Stimulated activated CD4-positive, alpha-beta T cell treated with anti-CD3 and anti-CD28 coated beads, Interleukin-1b, Interleukin-23, amount 100 ng/mL, for 48 hours (primary cell): ENCODE measurements at regions not wholly inside any gene's neighbourhood (a gene's known extent, or its start where the extent isn't known, plus 50 kb on each side); places are given as distances from the start of the nearest gene placed in this dataset.
"Not testable (repeated sequence)": the region's sequence is repeated elsewhere in the genome, so short reads cannot be mapped to it uniquely, and the experiment has no call there.

ENCODE experiments used
- DNase-seq: peaks from one replicate; pipeline ENCODE4 v3.0.0-alpha.2; 2020

DNA sequence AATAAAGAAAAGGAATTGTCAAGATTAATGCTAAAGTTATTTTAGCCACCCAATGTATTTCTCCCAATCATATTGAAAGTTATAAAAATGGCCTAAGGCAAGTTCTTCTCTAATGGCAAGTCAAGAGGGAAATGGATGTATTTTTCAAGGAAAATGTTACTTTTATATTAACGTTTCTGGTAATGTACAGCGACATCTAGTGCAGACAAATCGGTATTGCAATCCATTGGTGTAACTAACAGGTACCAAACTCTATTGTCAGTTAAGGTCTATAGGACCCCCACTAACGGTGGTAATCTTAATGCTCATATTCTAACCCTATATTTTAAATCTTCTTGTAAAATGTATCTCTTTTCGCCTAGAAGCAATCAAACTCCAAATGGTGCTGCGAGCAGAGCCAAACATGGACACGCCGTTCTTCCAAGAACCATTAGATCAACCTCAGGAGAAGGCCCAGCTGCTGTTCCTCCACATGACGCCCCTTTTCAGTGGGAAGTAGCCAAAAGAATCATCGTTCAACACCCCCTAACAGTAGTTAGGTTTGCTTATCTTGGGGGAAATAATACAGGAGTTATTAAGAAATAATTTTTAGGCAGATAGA lies 98.5 kb upstream of the PABPC3 start:
- DNase-seq: no peak

DNA sequence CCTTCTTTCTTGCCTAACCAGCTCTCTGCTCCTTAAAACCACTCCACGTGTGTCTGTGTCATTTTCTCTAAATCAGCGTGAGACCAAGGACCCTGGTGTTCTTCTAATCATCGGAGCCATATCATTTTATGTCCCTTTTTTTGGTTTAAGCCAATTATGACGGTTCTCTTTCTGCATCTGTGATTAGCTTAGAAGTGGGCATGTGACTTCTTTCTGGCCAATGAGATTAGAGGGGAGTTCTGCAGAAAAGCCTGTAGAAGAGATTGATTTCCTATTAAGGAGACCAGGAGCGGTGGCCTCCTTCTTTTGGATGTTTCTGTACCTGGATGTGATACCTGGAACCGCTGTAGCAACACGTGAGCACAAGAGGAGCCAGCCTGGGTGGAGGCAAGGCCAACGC lies 97.5 kb upstream of the PABPC3 start:
- DNase-seq: no peak

DNA sequence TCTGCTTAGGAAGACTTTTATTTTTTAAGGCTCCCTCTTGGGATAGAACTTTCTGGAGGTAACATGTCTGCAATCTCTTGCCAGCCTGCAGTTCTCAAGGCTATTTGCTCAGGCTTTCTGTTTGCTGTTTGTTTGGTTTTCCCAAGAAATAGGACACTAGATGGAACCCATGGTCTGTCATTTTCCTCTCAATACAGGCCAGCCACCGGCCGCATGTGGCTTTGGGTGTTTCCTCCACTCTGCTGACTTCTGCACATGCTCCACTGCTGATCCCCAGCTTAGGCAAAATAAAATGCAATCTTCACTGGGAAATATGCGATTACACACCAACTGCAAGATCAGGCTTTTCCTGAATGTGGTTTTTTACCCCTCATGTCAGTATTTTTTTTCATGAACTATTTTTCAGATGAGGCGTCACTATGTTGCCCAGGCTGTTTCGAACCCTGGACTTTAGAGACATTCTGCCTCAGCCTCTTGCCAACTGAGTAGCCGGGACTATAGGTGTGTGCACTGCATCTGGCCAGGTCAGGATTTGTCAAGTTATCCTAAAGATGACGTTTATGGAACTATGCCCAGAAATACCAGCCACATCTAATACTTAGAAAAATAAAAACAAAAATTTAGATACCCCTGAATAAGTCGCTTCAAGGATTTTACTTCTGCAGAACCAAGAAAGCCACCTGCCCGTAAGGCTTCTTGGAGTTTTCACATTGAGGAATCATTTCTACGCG lies 94.3 kb upstream of the PABPC3 start:
- no peak for DNase-seq

DNA sequence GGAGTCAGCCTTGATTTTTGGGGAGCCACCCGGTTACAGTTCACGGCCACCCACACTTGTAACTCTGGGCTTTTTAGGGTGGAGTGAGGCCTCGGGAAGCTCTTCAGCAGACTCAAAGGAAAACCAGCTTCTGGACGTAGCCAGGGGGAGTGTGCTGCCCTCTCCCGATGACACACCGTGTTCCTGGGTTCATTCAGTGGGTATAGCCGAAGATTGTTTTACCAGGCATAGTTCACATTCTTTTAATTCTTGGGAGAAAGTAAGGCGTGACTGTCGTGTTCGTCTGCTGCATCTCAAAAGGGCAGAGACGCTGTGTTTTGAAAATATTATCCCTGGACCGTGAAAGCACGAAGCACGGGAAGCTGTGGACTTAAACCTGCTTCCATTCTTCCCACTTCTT lies 93.6 kb upstream of the PABPC3 start:
- DNase-seq: not testable (repeated sequence)

DNA sequence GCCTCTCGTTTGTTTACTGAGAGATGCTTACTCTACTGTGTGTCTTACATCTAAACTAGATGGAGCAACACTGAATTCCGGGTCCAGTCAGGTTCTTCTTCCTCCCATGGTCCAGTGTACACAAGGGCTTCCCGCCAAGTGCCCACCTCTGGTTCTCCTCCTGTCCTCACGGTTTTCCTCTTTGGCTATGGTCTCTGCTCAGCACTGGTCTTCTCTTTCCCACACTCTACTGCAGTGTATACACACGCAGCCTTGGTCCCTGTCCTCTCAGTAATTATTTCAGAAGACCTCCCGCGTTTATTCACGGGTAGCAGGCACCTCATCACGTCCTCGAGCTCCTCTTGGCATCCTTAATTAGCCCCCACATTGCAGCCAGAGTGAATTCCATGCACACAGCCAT lies 91.4 kb upstream of the PABPC3 start:
- DNase-seq: not testable (repeated sequence)

DNA sequence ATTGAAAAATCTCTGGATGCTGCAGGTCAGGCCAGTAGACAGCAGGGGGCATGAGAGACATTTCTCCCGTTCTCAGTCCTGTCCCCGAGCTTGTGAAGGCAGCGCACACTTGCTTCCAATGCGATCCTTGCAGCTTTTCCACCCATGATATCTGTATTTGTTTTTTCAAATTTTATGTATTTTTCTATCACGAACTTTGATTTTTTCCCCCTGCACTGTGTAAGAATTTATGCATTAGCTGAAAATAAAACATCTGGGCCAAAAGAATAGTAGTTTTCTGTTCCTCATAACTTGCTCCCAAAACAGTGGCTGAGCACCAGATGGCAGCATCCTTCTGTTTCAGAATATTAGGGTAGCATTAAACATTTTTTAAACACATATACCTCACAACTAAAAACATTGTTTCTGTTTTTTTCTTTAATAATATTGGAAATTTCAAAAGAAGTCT lies 90.9 kb upstream of the PABPC3 start:
- DNase-seq: not testable (repeated sequence)

DNA sequence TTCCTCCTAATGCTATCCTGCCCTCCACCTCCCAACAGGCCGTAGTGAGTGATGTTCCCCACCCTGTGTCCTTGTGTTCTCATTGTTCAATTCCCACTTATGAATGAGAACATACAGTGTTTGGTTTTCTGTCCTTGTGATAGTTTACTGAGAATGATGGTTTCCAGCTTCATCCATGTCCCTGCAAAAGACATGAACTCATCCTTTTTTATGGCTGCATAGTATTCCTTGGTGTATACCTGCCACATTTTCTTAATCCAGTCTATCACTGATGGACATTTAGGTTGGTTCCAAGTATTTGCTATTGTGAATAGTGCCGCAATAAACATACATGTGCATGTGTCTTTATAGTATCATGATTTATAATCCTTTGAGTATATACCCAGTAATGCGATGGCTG lies 88.5 kb upstream of the PABPC3 start:
- DNase-seq: not testable (repeated sequence)

DNA sequence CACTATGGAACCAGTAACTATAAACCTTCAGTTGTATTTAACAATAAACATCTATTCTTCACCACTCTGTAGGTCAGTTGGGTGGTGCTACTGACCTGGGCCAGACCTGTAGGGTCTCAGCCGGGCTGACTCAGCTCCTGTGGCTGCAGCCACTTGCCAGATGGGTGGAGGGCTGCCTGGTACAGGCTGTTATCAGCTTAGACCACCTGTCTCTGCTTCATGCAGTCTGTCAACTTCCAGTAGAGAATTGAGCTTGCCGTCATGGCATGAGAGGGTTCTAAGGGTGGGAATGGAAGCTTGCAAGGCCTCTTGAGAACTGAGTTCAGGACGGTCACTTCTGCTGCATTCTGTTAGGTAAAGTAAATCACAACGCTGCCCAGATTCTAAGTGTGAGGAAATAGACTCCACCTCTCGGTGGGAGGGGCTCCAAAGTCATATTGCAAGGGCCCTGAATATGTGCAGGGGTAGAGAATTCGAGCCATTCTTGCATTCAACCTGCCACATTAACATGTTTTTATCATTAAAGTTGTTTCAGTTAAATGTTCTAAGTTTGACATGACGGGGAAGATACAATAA lies 81.5 kb upstream of the PABPC3 start:
- DNase-seq: not testable (repeated sequence)

DNA sequence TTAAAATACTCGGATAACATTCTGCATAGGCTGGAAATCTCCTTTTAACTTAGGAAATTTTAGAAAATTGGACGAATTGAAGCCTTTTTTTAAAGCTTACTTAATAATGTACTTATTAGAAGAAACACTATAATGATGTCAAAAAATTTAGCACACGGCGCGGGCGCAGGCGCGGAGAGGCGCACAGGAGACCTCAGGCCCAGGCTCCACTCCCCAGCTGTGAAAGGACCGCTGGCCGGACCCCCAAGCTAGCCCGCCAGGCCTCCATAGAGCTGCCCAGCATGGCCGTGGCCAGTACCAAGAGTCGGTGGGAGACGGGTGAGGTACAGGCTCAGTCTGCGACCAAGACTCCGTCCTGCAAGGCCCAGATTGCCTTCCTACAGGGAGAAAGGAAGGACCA lies 78.8 kb upstream of the PABPC3 start:
- not testable (repeated sequence) for DNase-seq

DNA sequence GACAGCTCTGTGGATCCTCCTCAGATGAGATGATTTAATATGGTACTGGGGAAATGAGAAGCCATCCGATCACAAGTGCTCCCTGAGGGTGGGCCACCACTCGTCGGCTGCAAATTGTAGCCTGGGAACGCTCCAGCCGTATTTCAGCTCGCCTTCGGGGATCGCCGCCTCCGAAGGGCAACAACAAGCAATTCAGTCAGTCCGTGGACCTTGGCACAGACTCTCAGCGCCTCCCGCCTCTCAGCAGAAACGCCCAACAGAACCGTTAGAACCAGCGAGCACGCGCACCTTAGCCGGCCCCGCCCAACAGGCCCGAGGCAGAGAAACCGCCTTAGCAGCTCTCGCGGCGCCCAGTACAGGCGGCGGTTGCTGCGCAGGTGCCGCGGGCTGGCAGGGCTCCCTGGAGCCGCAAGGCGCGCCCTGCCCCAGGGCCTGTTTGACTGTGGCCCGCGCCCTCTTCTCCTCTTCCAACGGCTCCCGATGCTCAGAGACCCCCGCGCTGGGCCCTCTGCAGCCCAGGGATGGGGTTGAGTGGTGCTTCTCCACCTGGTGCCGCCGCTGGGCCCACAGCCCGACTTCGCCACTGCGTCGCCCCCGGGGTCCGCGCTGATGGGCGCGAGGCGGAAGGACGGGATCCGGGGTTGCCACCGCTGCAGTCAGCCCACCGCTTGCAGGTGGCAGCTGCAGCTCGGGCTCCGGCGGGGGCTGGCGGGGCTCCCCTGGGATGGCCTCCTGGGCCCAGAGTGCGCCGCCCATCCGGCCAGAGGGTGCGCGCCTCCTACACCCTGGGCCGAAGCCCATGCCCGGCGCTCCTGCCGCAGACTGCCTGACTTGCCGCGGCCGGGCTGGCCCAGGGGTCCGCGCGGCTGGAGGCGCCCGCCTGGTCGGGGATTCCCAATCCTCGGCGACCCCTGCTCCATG lies 77.9 kb upstream of the PABPC3 start:
- peak; percentile 67 for DNase-seq

DNA sequence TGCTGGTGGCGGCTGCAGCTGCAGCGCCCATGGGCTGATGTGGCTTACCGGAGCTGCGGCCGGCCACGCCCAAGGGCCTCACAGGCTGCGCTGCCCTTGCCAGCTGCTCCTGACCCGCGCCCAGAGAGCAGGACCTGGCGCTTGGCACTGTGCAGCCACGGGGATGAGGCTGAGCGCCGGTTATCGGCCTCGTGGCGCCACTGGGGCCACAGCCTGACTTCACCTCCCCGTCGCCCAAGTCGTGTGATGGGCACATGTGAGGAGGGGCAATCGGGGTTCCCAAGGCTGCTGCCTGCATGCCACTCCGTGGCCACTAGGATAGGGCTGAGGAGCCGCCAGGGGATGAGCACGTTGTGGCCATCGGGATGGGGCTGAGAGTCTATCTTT lies 77.2 kb upstream of the PABPC3 start:
- DNase-seq: peak; percentile 9

DNA sequence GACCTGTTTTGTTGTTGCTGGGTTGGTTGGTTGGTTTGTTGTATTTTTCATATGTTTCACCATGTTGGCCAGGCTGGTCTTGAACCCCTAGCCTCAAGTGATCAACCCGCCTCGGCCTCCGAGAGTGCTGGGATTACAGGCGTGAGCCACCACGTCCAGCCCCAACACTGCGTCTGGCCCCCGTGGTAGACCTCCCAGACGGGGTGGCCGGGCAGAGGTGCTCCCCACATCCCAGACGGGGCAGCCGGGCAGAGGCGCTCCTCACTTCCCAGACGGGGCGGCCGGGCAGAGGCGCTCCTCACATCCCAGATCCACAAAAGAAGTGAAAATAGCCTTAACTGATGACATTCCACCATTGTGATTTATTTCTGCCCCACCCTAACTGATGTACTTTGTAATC lies 76.2 kb upstream of the PABPC3 start:
- DNase-seq: not testable (repeated sequence)

DNA sequence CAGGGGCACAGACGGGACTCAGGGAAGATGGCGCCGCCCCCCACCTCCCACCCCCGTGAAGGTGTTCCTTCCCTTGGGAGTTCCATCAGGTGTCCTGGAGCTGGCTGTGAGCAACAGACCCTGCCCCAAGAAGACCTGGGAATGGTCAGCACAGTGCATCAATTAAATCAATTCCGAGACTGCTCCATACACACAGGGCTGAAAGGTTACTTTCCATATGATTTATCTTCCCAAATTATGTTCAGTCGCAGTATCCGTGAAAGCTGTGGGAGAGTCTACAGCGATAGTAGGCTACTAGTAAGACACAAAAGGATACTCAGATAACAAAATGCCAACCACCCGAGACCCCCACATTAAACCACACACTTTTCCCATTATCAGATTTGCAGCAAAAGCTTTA lies 71.8 kb upstream of the PABPC3 start:
- DNase-seq: no peak

DNA sequence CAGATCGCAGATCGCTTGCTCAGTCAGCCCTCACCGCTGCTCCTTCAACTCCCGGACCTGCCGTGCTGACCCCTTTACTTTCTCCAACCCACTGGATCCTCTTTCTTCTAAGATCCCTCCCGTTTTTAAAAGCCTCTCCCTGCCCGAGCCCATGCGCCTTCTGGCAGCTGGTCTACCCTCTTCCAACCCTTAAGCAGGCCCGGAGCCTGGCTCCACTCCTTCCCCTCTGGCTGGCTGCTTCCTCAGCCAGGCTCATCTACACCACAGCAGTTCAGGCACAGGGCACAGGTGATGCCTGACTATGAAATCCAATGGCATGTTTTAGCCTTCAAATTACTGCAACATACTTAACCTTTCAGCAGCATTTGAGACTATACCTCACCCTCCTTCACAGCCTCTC lies 63.8 kb upstream of the PABPC3 start:
- DNase-seq: no peak

DNA sequence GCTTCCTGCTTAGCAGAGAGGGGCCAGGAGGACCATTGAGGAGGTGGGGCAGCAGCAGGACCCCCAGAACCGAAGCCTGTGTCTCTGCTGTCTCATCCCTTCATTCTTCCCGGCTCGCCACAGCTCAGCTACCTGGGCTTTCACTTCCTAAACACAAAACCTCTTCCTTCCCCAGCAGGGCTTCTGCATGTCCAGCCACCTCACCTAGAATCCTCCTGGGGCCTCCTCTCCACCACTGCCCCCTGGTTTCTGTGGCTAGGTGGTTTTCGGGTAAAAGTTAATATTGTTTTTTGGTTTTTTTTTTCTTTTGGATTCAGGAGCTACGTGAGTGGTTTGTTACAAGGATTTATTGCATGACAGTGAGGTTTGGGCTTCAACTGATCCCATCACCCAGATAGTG lies 61.8 kb upstream of the PABPC3 start:
- DNase-seq: no peak

DNA sequence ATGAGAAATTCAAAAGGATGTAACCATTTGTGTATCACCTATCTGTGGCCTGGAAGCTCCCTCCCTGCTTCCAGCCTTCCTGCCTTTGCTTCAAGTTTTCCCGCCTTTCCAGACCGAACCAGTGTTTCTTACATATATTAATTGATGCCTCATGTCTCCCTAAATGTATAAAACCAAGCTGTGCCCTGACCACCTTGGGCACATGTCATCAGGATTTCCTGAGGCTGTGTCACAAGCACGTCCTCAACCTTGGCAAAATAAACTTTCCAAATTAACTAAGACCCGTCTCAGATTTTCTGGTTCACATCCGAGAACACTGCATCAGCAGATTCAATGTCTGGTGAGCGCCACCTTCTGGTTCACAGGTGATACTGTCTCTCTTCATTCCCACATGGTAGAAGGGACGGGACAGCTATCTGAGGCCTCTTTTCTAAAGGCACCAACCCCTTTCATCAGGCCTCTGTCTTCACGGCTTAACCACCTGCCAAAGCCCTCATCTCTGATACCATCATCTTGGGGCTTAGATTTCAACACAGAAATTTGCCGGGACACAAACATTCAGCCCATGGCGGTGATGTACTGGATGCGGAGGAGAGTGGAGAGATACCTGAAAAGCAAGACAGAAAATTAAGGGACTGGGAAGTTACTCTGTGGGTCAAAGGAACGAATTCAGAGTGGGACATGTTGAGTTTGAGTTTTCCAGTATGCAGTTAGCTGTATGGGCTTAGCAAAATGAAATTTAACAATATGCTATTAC lies 58.7 kb upstream of the PABPC3 start:
- DNase-seq: peak; percentile 38

DNA sequence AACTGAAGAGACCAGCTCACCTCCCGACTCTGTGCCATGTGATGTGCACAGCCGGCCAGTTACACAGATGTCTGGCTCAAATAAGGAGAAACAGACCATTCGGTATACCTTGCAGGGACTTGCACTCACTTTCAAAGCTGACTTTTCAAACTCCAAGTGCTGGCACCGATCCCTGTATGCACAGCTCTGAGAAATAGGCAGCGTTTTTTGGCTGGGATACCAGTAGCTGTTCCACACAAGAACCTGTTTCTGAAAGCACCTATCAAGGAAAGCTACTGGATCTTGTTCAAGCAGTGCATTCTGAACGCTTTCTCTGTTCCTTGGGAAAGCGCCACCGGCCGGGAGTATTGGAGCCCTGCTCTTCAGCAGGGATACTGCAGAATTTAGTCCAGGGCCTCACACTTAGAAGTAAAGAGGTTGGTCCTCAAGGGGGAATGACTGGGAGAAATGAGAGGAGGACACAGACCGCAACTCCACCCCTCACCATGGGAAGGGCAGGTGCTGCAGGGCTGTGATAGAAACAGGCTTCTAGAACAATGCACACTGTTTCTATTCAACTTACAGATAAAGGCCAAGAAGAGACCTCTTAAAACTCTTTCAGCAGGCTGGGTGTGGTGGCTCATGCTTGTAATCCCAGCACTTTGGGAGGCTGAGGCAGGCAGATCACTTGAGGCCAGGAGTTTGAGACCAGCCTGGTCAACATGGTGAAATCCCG lies 53.6 kb upstream of the PABPC3 start:
- DNase-seq: no peak

DNA sequence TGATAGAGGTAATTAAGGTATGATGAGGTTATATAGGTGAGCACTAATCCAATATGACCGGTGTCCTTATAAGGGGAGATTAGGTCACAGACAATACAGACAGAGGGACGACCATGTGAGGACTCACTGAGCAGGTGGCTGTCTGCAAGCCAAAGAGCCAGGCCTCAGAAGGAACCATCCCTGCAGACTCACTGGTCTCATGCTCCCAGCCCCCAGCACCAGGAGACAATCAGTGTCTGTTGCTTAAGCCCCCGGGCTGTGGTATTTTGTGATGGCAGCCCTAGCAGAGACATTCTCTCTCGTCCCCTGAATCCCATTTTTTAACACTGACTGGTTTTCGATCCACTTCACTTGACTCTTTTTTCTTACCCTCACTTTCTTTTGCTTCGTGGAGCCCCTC lies 51.9 kb upstream of the PABPC3 start:
- no peak for DNase-seq
